GM18870 (cell line): ENCODE measurements at regions not wholly inside any gene's neighbourhood (a gene's known extent, or its start where the extent isn't known, plus 50 kb on each side); places are given as distances from the start of the nearest gene placed in this dataset.
"Not testable (repeated sequence)": the region's sequence is repeated elsewhere in the genome, so short reads cannot be mapped to it uniquely, and the experiment has no call there.

Source experiments
- ATAC-seq: cut with Tn5 transposase; IDR thresholded peaks from one replicate; pipeline ENCODE4 v1.9.1; 2021; ENCODE audit warnings: moderate library complexity; ENCODE audit not compliant: unreplicated experiment

GRCh38 chr5:99471726-99472125 lies 542.9 kb upstream of the CHD1 start:
- not testable (repeated sequence) for ATAC-seq

DNA sequence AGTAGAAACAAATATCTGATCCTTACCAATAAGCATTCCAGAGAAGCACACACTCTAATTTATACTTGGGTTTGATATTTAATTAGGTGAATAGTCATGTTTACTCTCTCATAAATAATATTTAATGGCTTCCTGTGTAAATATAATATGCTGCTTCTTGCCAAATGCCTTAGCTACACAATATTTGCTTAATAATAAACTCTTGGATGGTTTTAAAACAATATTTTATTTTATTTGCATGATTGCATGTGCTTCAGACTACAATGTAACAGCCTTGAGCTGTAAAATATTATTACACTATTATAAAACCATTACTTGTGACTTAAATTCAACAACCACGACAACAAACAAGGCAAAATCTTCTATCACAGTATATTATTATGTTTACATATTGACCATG lies 542.4 kb upstream of the CHD1 start:
- not testable (repeated sequence) for ATAC-seq

DNA sequence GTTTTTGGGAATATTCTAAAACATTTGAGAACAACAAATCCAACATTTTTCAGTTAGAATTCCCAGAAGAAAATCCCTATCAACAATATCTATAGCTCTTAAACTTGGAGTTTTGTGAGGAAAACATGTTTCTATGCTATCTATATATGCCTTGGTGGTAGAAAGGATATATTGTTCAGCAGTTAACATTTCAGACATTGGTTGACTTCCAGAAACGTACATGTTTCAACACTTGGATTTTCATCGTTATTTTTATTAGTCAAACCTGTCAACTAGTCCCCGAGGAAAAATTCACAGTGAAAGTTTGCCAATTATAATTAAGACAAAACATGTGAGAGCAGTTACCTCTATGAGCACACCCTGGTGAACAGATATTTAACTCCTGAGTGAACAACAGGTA lies 541.8 kb upstream of the CHD1 start:
- not testable (repeated sequence) for ATAC-seq

DNA sequence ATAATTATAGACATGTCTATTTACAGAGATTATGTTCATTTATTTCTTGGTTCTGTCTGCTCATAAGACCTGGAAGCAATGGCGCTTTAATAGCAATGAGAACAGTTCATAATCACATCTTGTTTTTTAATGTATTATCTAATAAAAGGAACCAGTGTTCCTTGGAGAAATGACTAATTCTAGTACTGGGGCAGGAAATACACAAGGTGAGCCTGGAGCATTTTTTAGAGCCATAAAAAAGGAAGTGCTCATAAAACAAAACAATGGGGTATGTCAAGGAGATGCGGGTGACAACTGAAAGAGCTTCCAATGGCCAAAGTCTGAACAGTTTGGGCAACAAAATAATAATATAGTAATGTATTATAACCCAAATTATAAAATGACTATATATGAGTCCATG lies 531.9 kb upstream of the CHD1 start:
- no peak for ATAC-seq

DNA sequence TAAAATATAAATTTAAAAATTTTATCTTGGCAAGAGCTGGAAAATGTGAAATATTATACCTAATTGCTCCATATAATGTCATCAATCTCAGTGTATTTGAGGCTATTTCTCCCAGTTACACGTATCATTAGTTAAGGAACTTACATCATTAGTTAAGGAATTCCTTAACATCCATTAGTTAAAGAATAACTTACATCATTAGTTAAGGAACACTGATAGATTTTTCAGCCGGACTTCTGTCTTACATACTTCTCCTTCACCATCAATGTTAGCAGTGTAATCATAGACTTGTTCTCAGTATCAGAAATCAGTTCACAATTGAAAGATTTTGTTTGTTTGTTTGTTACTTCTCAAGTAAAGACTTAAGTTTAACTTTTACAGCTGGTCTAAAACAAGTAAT lies 524.4 kb upstream of the CHD1 start:
- ATAC-seq: no peak

DNA sequence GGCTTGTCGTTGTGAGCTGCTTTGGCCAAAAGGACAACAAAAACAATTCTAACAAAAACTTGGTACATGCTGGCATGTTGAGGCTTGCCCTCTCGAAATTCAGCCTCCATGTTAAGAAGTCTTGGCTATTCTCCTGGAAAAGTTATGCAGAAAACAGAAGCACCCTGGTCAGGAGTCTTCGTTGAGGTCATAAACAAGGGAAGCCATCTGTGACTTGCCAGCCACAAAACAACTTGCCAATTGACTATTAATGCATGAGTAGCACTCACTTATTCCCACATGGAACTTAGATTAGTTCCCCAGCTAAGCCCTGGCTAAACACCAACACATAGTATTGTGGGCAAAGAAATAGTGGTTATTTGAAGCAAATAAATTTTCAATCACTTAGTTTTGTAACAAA lies 521.0 kb upstream of the CHD1 start:
- no peak for ATAC-seq

DNA sequence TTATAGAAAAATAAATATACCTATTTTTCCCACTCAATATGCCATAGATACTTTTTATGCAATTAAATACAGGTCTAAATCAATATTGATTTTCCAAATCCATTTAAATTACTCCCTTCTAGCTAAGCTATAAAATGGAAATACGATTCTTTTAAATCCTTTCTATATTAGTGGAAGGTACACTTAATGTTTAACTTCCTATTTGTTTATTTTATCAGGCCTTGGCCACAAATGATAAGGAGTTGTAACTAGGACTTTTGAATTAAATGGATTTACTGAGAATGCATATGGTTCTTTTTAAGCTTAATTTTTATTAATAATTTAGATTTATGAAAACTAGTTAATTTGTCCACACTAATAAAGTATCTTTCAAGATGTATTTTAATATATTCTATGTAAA lies 517.0 kb upstream of the CHD1 start:
- no peak for ATAC-seq

DNA sequence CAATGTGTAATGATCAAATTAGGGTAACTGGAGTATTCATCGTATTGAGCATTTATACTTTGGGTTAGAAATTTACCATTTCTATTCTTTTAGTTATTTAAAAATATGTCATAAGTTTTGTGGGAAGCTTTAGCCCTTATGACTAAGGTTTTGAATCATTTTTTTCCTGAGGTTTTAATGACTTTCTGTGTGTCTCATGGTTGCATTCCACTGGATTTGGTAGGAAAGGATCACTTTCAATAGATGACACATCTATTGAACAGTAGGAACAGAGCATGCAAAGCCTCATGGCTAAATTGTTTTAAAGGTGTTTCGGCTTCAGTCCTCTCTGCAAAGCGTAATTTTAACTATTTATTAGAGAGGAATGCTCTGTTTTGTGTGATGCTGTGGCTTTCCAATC lies 512.4 kb upstream of the CHD1 start:
- ATAC-seq: no peak

- ATAC-seq: no peak
These were observed 509.8 kb upstream of the CHD1 start for GRCh38 chr5:99438619-99439018.

- ATAC-seq: no peak
These were observed 509.2 kb upstream of the CHD1 start for GRCh38 chr5:99437986-99438385.

DNA sequence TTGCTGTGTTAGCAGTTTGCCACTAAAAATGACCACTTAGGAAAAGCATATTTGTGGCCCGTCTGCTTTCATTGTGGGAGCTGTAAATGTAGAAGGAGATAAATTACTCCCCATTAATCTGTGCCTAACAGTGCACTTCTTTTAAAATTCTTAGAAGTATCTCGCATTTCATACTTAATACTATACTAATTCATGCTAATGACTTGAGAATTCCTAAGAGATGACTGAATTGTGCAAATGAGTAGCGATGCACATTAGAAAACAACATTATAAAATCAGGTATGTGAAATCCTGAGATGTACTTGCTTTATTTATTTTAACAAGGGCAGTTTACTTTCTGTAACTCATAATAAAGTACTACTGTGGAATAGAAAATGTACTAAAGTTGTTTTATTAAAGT lies 494.6 kb upstream of the CHD1 start:
- ATAC-seq: not testable (repeated sequence)

DNA sequence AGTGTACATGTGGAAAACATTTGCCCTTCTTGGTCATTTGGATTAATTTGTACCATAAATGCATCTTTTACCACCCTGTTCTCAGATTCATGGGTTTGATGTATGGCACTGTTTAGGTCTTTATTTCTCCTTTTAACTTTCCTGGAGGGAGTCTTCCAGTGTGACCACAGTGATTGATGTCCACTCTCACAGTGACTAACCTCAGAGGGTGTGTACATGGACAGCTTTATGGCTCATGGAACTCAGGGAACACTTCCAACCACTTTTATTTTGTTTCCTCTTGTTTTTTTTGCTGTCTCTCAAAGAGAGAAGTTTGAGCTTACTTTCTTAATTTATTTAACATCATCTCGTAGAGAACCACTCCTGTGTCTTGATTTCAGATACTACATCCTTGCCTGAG lies 489.8 kb upstream of the CHD1 start:
- ATAC-seq: not testable (repeated sequence)

- not testable (repeated sequence) for ATAC-seq
These were observed 481.6 kb upstream of the CHD1 start for GRCh38 chr5:99410386-99410785.

GRCh38 chr5:99404764-99405302 lies 476.0 kb upstream of the CHD1 start:
- not testable (repeated sequence) for ATAC-seq

DNA sequence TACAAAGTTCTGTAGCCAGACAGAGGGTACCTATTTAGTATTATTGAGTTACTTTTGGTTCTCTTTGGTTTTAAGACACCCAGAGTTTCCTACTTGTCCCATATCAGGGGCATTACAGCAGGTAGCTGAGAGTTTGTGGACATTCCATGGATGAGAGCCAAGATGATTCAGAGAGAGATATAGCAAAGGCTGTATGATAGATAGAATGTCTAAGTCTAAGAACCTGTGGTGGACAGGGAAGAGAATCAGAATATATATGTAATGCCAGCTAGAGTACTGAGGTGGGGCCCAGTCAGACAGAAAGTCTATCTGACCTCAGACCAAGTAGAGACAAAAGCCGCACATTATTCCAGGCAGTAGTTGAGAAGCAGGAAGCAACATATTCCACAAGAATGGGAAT lies 471.8 kb upstream of the CHD1 start:
- ATAC-seq: not testable (repeated sequence)

DNA sequence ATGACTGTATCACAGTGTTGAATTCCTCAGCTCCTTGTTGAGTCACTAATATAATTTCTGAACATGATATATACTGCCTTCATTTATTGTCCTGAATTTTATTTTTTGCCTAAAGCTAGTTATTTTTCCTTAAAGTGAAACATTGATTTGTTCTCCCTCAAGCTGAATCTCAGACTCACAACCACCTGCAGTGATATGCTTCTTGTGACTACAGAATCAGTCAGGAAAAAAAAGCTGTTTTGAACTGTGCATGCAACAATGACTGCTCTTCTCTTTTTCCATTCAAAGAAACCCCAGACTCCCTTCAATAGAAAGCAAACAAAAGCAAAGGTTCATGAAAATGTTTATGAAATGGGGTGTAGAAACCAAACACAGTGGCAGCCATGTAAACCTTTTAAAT lies 470.2 kb upstream of the CHD1 start:
- no peak for ATAC-seq

- no peak for ATAC-seq
These were observed 457.7 kb upstream of the CHD1 start for GRCh38 chr5:99386406-99387077.

GRCh38 chr5:99379187-99379586 lies 450.4 kb upstream of the CHD1 start:
- ATAC-seq: no peak

DNA sequence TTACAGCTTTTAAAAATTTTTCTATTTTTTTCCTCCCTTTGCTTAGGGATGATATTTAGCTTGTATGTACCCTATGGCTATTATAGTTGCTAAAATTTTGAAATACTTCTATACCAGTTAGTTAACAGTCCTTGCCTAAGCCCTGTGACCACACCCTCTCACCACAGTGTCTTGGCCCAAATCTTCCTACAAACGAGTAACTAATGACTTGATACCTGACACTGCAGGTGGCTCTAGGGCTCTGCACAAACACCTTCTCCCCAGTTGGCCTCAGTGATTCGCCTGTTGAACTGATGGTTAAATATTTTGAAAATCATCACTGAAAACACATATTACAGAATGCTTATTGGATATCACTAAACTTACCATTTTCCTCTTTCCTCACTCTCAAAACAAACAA lies 449.6 kb upstream of the CHD1 start:
- no peak for ATAC-seq

GRCh38 chr5:99369797-99370593 lies 441.2 kb upstream of the CHD1 start:
- ATAC-seq: no peak

DNA sequence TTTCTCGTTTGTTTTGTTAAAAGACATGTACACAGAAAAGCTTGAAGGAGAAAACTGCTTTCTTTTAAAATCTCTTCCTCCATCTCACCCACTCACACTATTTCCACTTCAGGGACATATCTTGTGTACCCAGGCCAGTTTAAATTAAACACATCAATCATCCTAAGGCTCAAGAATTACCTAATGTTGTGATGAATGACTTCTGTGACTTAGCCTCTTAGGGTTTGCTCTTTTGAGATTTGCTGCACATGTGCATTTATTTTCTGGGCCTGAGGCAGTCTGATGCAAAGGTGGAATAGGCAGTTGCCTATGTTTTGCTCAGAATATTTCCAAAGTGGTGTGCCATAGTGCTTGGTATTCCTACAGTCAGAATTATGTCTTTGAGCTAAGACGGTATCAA lies 439.9 kb upstream of the CHD1 start:
- ATAC-seq: no peak

DNA sequence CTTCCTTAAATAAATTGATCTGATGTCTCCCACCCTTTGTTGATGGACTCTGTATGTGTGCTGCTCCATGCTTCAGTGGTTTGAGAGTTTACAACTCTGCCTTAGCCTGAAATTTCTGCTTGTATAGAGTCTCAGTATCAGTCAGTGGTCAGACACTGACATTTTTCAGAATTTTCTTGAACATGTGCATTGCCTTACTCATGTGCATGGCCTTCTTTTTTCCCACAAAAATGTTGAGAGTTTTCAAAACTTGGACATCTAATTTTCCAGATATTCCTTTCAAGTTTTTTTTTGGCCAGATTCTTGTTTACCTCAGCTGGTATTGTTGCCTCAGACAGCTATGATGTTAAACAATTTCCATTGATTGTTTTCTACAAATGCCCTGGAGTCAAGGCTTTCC lies 427.1 kb upstream of the CHD1 start:
- no peak for ATAC-seq
